Liver (tissue), 3 donors: ENCODE measurements at regions not wholly inside any gene's neighbourhood (a gene's known extent, or its start where the extent isn't known, plus 50 kb on each side); places are given as distances from the start of the nearest gene placed in this dataset.

Experiments
- FOXA1 ChIP-seq: IDR thresholded peaks from 2 replicates; pipeline ENCODE4 v1.6.1; 2016; ENCODE audit warnings: antibody characterized with exemption
- GABPA ChIP-seq, 2 donors: IDR thresholded peaks in 1 of 2; conservative IDR thresholded peaks in 1 of 2; 2 replicates each; pipeline ENCODE4 v1.6.1; 2016; ENCODE audit warnings: antibody characterized with exemption in 2 of 2, mild to moderate bottlenecking in 1 of 2, moderate library complexity in 1 of 2
- HNF4A ChIP-seq, 2 donors: conservative IDR thresholded peaks; 2 replicates each; pipeline ENCODE4 v1.6.1; 2016; ENCODE audit warnings: antibody characterized with exemption in 2 of 2, mild to moderate bottlenecking in 2 of 2
- JUND ChIP-seq, 2 donors: IDR thresholded peaks; 2 replicates each; pipeline ENCODE4 v1.6.1; 2016; ENCODE audit warnings: antibody characterized with exemption in 2 of 2
- RAD21 ChIP-seq, 2 donors: IDR thresholded peaks; 2 replicates each; pipeline ENCODE4 v1.6.1; 2016; ENCODE audit warnings: antibody characterized with exemption in 2 of 2, mild to moderate bottlenecking in 2 of 2
- RXRA ChIP-seq, 2 donors: IDR thresholded peaks; 2 replicates each; pipeline ENCODE4 v1.6.1; 2017 to 2018; ENCODE audit warnings: antibody characterized with exemption in 2 of 2, mild to moderate bottlenecking in 1 of 2
- SP1 ChIP-seq: IDR thresholded peaks from 2 replicates; pipeline ENCODE4 v1.6.1; 2018; ENCODE audit warnings: antibody characterized with exemption, mild to moderate bottlenecking
- TAF1 ChIP-seq: conservative IDR thresholded peaks from 2 replicates; pipeline ENCODE4 v1.6.1; 2016; ENCODE audit warnings: antibody characterized with exemption, mild to moderate bottlenecking
- YY1 ChIP-seq: IDR thresholded peaks from 2 replicates; pipeline ENCODE4 v1.6.1; 2016; ENCODE audit warnings: antibody characterized with exemption, mild to moderate bottlenecking
- ZBTB33 ChIP-seq: IDR thresholded peaks from 2 replicates; pipeline ENCODE4 v1.6.1; 2016; ENCODE audit warnings: antibody characterized with exemption
- TF ChIP-seq, protein P1 (sequence below): fragments of 150-350 bp; IDR thresholded peaks from 2 replicates; pipeline ENCODE4 v1.5.1; 2017; ENCODE audit warnings: improper control_type of control experiment, low read depth, low read length; ENCODE audit not compliant: missing input control
- TF ChIP-seq, protein P2 (sequence below): IDR thresholded peaks from 2 replicates; pipeline ENCODE4 v1.6.1; 2016; ENCODE audit warnings: antibody characterized with exemption
- TF ChIP-seq, protein P3 (sequence below): IDR thresholded peaks from 2 replicates; pipeline ENCODE4 v1.6.1; 2016; ENCODE audit warnings: antibody characterized with exemption, mild to moderate bottlenecking
- donor health status: healthy.
- donor health status: healthy.

GRCh38 chr17:52209507-52209906 is 51.0 kb upstream of the CA10 start:
- TF ChIP-seq HNF4A (conservative IDR thresholded peaks at IDR 0.05) (no peak), GABPA (IDR thresholded peaks at IDR 0.05 in 1 of 2, conservative IDR thresholded peaks at IDR 0.05 in 1 of 2) (no peak), YY1 (no peak), TAF1 (no peak), JUND (IDR thresholded peaks at IDR 0.05) (no peak), FOXA1 (no peak), RAD21 (IDR thresholded peaks at IDR 0.05) (no peak), RXRA (IDR thresholded peaks at IDR 0.05) (no peak), SP1 (no peak), ZBTB33 (no peak)
- TF ChIP-seq, protein P1, sequence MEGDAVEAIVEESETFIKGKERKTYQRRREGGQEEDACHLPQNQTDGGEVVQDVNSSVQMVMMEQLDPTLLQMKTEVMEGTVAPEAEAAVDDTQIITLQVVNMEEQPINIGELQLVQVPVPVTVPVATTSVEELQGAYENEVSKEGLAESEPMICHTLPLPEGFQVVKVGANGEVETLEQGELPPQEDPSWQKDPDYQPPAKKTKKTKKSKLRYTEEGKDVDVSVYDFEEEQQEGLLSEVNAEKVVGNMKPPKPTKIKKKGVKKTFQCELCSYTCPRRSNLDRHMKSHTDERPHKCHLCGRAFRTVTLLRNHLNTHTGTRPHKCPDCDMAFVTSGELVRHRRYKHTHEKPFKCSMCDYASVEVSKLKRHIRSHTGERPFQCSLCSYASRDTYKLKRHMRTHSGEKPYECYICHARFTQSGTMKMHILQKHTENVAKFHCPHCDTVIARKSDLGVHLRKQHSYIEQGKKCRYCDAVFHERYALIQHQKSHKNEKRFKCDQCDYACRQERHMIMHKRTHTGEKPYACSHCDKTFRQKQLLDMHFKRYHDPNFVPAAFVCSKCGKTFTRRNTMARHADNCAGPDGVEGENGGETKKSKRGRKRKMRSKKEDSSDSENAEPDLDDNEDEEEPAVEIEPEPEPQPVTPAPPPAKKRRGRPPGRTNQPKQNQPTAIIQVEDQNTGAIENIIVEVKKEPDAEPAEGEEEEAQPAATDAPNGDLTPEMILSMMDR, result no peak
- TF ChIP-seq, protein P2, sequence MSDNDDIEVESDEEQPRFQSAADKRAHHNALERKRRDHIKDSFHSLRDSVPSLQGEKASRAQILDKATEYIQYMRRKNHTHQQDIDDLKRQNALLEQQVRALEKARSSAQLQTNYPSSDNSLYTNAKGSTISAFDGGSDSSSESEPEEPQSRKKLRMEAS, result no peak
- TF ChIP-seq, protein P3, sequence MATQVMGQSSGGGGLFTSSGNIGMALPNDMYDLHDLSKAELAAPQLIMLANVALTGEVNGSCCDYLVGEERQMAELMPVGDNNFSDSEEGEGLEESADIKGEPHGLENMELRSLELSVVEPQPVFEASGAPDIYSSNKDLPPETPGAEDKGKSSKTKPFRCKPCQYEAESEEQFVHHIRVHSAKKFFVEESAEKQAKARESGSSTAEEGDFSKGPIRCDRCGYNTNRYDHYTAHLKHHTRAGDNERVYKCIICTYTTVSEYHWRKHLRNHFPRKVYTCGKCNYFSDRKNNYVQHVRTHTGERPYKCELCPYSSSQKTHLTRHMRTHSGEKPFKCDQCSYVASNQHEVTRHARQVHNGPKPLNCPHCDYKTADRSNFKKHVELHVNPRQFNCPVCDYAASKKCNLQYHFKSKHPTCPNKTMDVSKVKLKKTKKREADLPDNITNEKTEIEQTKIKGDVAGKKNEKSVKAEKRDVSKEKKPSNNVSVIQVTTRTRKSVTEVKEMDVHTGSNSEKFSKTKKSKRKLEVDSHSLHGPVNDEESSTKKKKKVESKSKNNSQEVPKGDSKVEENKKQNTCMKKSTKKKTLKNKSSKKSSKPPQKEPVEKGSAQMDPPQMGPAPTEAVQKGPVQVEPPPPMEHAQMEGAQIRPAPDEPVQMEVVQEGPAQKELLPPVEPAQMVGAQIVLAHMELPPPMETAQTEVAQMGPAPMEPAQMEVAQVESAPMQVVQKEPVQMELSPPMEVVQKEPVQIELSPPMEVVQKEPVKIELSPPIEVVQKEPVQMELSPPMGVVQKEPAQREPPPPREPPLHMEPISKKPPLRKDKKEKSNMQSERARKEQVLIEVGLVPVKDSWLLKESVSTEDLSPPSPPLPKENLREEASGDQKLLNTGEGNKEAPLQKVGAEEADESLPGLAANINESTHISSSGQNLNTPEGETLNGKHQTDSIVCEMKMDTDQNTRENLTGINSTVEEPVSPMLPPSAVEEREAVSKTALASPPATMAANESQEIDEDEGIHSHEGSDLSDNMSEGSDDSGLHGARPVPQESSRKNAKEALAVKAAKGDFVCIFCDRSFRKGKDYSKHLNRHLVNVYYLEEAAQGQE, result no peak
